Occipital lobe (tissue), 1 donor: ENCODE measurements at regions not wholly inside any gene's neighbourhood (a gene's known extent, or its start where the extent isn't known, plus 50 kb on each side); places are given as distances from the start of the nearest gene placed in this dataset.

ENCODE experiments used
- DNase-seq: peaks from one replicate; lab custom pipeline; 2025; lab: John Stamatoyannopoulos, UW

- no peak for DNase-seq
Measured at GRCh38 chr12:30874455-30875321, 51.9 kb upstream of the TSPAN11 start.

- DNase-seq: no peak
Measured at GRCh38 chr12:30870491-30871265, 55.9 kb upstream of the TSPAN11 start.

- no peak for DNase-seq
Measured at GRCh38 chr12:30867415-30867814, 59.1 kb upstream of the TSPAN11 start.

- DNase-seq: no peak
Measured at GRCh38 chr12:30866256-30866655, 60.3 kb upstream of the TSPAN11 start.

GRCh38 chr12:30863839-30864238 is 62.7 kb upstream of the TSPAN11 start:
- DNase-seq: no peak

- no peak for DNase-seq
Measured at GRCh38 chr12:30862486-30862885, 64.1 kb upstream of the TSPAN11 start.

- DNase-seq: no peak
Measured at GRCh38 chr12:30859226-30859625, 67.3 kb upstream of the TSPAN11 start.

GRCh38 chr12:30858471-30858870 is 68.1 kb upstream of the TSPAN11 start:
- no peak for DNase-seq

- DNase-seq: no peak
Measured at GRCh38 chr12:30853561-30854133, 72.9 kb upstream of the TSPAN11 start.

GRCh38 chr12:30850684-30851083 is 75.9 kb upstream of the TSPAN11 start:
- DNase-seq: no peak

- DNase-seq: no peak
Measured at GRCh38 chr12:30847259-30847658, 79.3 kb upstream of the TSPAN11 start.

GRCh38 chr12:30846776-30847175 is 79.8 kb upstream of the TSPAN11 start:
- no peak for DNase-seq

- no peak for DNase-seq
Measured at GRCh38 chr12:30845676-30846075, 80.9 kb upstream of the TSPAN11 start.

- no peak for DNase-seq
Measured at GRCh38 chr12:30843211-30843610, 83.3 kb upstream of the TSPAN11 start.

GRCh38 chr12:30840715-30841114 is 85.8 kb upstream of the TSPAN11 start:
- no peak for DNase-seq

- DNase-seq: no peak
Measured at GRCh38 chr12:30839643-30840220, 85.0 kb upstream of the CAPRIN2 start.

GRCh38 chr12:30837595-30837994 is 82.8 kb upstream of the CAPRIN2 start:
- no peak for DNase-seq

GRCh38 chr12:30836656-30837445 is 82.1 kb upstream of the CAPRIN2 start:
- DNase-seq: no peak

- DNase-seq: no peak
Measured at GRCh38 chr12:30835216-30835615, 80.5 kb upstream of the CAPRIN2 start.

GRCh38 chr12:30830751-30831150 is 76.0 kb upstream of the CAPRIN2 start:
- no peak for DNase-seq

- no peak for DNase-seq
Measured at GRCh38 chr12:30829876-30830275, 75.1 kb upstream of the CAPRIN2 start.
